ENCODE measurements at regions not wholly inside any gene's neighbourhood (a gene's known extent, or its start where the extent isn't known, plus 50 kb on each side); places are given as distances from the start of the nearest gene placed in this dataset.

GRCh38 chr11:110000850-110001249, 92.3 kb upstream of the ZC3H12C start:
- DNase-seq (ENCODE audit: low read depth in 2 of 2, low spot score in 1 of 2) = no peak

- DNase-seq (ENCODE audit: low read depth in 2 of 2, low spot score in 1 of 2) = no peak
These were observed 89.8 kb upstream of the ZC3H12C start for GRCh38 chr11:110003426-110003825.

GRCh38 chr11:110011595-110011994, 81.6 kb upstream of the ZC3H12C start:
- DNase-seq (ENCODE audit: low read depth in 2 of 2, low spot score in 1 of 2) = no peak

- no peak for DNase-seq (ENCODE audit: low read depth in 2 of 2, low spot score in 1 of 2)
These were observed 77.5 kb upstream of the ZC3H12C start for GRCh38 chr11:110015695-110016094.

GRCh38 chr11:110019675-110020074, 73.5 kb upstream of the ZC3H12C start:
- DNase-seq (ENCODE audit: low read depth in 2 of 2, low spot score in 1 of 2) = no peak

GRCh38 chr11:110022548-110022947, 70.6 kb upstream of the ZC3H12C start:
- DNase-seq (ENCODE audit: low read depth in 2 of 2, low spot score in 1 of 2) = no peak

GRCh38 chr11:110023711-110024110, 69.5 kb upstream of the ZC3H12C start:
- DNase-seq (ENCODE audit: low read depth in 2 of 2, low spot score in 1 of 2) = no peak

GRCh38 chr11:110026858-110027626, 66.2 kb upstream of the ZC3H12C start:
- no peak for DNase-seq (ENCODE audit: low read depth in 2 of 2, low spot score in 1 of 2)

- no peak for DNase-seq (ENCODE audit: low read depth in 2 of 2, low spot score in 1 of 2)
These were observed 65.4 kb upstream of the ZC3H12C start for GRCh38 chr11:110027627-110028371.

GRCh38 chr11:110028921-110029320, 64.3 kb upstream of the ZC3H12C start:
- DNase-seq (ENCODE audit: low read depth in 2 of 2, low spot score in 1 of 2) = no peak

- no peak for DNase-seq (ENCODE audit: low read depth in 2 of 2, low spot score in 1 of 2)
These were observed 63.5 kb upstream of the ZC3H12C start for GRCh38 chr11:110029714-110030113.

- no peak for DNase-seq (ENCODE audit: low read depth in 2 of 2, low spot score in 1 of 2)
These were observed 62.0 kb upstream of the ZC3H12C start for GRCh38 chr11:110031171-110031570.

GRCh38 chr11:110032259-110032658, 60.9 kb upstream of the ZC3H12C start:
- DNase-seq (ENCODE audit: low read depth in 2 of 2, low spot score in 1 of 2) = no peak

GRCh38 chr11:110032957-110033570, 60.1 kb upstream of the ZC3H12C start:
- DNase-seq (ENCODE audit: low read depth in 2 of 2, low spot score in 1 of 2) = no peak

GRCh38 chr11:110034806-110035205, 58.4 kb upstream of the ZC3H12C start:
- DNase-seq (ENCODE audit: low read depth in 2 of 2, low spot score in 1 of 2) = no peak

- no peak for DNase-seq (ENCODE audit: low read depth in 2 of 2, low spot score in 1 of 2)
These were observed 57.8 kb upstream of the ZC3H12C start for GRCh38 chr11:110035357-110035756.

GRCh38 chr11:110038201-110038600, 55.0 kb upstream of the ZC3H12C start:
- no peak for DNase-seq (ENCODE audit: low read depth in 2 of 2, low spot score in 1 of 2)

Data from stimulated activated CD8-positive, alpha-beta memory T cell treated with anti-CD3 and anti-CD28 coated beads, Interleukin-4, amount 100 ng/mL, for 4 hours (primary cell).